GM12864 (cell line): ENCODE measurements at regions not wholly inside any gene's neighbourhood (a gene's known extent, or its start where the extent isn't known, plus 50 kb on each side); places are given as distances from the start of the nearest gene placed in this dataset.

ENCODE experiments used
- DNase-seq: peaks from one replicate; pipeline ENCODE4 v3.0.0-alpha.2; 2011; ENCODE audit warnings: low read depth
- H3K4me3 ChIP-seq: 2 replicates; pipeline ENCODE4 v1.5.1; 2011; ENCODE audit warnings: mild to moderate bottlenecking, low read depth, low read length, control low read depth
- CTCF ChIP-seq: IDR thresholded peaks from 2 replicates; pipeline ENCODE4 v1.5.1; 2011; ENCODE audit warnings: low read depth, mild to moderate bottlenecking, moderate library complexity, low read length, control low read depth, inconsistent platforms; ENCODE audit errors: missing control alignments

- H3K4me3 ChIP-seq: no peak overlapping the region
- no peak for TF ChIP-seq CTCF
- no peak for DNase-seq
Measured at GRCh38 chr13:81791641-81792040, 1450.7 kb upstream of the SPRY2 start.

- TF ChIP-seq CTCF: no peak
- H3K4me3 ChIP-seq: no peak overlapping the region
- DNase-seq: no peak
Measured at GRCh38 chr13:81781471-81781870, 1440.5 kb upstream of the SPRY2 start.

GRCh38 chr13:81779876-81780275 is 1439.0 kb upstream of the SPRY2 start:
- no peak for TF ChIP-seq CTCF
- H3K4me3 ChIP-seq: no peak overlapping the region
- DNase-seq: no peak

- no peak for TF ChIP-seq CTCF
- DNase-seq: no peak
- no peak overlapping the region for H3K4me3 ChIP-seq
Measured at GRCh38 chr13:81778350-81778749, 1437.4 kb upstream of the SPRY2 start.

GRCh38 chr13:81773263-81773662 is 1432.3 kb upstream of the SPRY2 start:
- H3K4me3 ChIP-seq: no peak overlapping the region
- no peak for DNase-seq
- no peak for TF ChIP-seq CTCF

GRCh38 chr13:81771951-81772350 is 1431.0 kb upstream of the SPRY2 start:
- no peak for DNase-seq
- no peak for TF ChIP-seq CTCF
- no peak overlapping the region for H3K4me3 ChIP-seq

GRCh38 chr13:81770868-81771505 is 1430.1 kb upstream of the SPRY2 start:
- no peak overlapping the region for H3K4me3 ChIP-seq
- no peak for TF ChIP-seq CTCF
- DNase-seq: no peak
